ENCODE measurements at regions not wholly inside any gene's neighbourhood (a gene's known extent, or its start where the extent isn't known, plus 50 kb on each side); places are given as distances from the start of the nearest gene placed in this dataset.

DNA sequence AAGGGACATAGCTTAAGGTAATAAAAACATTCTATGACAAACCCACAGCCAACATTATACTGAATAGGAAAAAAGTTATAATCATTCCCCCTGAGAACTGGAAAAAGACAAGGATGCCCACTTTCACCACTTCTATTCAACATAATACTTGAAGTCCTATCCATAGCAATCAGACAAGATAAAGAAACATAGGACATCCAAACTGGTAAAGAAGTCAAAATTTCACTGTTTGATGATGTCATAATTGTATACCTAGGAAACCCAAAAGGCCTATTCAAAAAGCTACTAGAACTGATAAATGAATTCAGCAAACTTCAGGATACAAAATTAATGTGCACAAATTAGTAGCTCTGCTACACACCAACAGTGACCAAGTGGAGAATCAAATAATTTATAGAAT, 1590.0 kb upstream of the PCDH20 start:
- ChIA-PET POLR2A (no interaction called here), CTCF (no interaction called here)
- TF ChIP-seq, protein P1, sequence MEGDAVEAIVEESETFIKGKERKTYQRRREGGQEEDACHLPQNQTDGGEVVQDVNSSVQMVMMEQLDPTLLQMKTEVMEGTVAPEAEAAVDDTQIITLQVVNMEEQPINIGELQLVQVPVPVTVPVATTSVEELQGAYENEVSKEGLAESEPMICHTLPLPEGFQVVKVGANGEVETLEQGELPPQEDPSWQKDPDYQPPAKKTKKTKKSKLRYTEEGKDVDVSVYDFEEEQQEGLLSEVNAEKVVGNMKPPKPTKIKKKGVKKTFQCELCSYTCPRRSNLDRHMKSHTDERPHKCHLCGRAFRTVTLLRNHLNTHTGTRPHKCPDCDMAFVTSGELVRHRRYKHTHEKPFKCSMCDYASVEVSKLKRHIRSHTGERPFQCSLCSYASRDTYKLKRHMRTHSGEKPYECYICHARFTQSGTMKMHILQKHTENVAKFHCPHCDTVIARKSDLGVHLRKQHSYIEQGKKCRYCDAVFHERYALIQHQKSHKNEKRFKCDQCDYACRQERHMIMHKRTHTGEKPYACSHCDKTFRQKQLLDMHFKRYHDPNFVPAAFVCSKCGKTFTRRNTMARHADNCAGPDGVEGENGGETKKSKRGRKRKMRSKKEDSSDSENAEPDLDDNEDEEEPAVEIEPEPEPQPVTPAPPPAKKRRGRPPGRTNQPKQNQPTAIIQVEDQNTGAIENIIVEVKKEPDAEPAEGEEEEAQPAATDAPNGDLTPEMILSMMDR (IDR thresholded peaks at IDR 0.05; ENCODE audit: low read depth, low read length), result no peak
- no peaks in the 10 kb centered on the region for H3K27me3 ChIP-seq (ENCODE audit: control insufficient read depth, insufficient read depth, low read length)
- peaks cover 7% of the 10 kb centered on the region for H3K9me3 ChIP-seq (ENCODE audit: control insufficient read depth, insufficient read depth, low read length)
- no peak overlapping the region for H3K4me3 ChIP-seq (ENCODE audit: low read depth, low read length)
- no peak for DNase-seq (ENCODE audit: low read depth, low spot score)
- no peak overlapping the region for H3K27ac ChIP-seq (ENCODE audit: low read depth, low read length)

DNA sequence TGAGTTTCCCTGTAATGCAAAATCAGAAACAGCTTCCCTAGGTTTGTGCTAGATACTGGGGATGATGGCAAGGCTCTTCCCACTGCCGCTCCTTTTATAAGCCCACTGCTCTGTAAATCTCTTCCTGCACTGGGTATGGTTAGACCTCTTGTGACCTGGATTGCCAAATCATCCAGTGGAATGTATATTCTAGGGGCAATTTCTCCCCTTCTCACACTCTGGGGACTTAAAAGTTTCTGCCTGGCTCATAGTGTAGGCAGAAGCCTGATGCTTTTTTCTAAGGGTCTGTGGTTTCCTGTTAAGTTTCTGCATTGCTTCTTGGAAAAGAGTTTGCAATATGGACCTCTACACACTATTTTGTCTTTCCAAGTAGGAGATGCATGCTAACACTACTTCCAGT, 1582.0 kb upstream of the PCDH20 start:
- ChIA-PET POLR2A (no interaction called here), CTCF (no interaction called here)
- Histone ChIP-seq H3K9me3 (ENCODE audit: control insufficient read depth, insufficient read depth, low read length) (no peaks in the 10 kb centered on the region), H3K27ac (ENCODE audit: low read depth, low read length) (no peak overlapping the region), H3K4me3 (ENCODE audit: low read depth, low read length) (no peak overlapping the region), H3K27me3 (ENCODE audit: control insufficient read depth, insufficient read depth, low read length) (no peaks in the 10 kb centered on the region)
- TF ChIP-seq, protein P1 (IDR thresholded peaks at IDR 0.05; ENCODE audit: low read depth, low read length), result no peak
- DNase-seq (ENCODE audit: low read depth, low spot score), result no peak

DNA sequence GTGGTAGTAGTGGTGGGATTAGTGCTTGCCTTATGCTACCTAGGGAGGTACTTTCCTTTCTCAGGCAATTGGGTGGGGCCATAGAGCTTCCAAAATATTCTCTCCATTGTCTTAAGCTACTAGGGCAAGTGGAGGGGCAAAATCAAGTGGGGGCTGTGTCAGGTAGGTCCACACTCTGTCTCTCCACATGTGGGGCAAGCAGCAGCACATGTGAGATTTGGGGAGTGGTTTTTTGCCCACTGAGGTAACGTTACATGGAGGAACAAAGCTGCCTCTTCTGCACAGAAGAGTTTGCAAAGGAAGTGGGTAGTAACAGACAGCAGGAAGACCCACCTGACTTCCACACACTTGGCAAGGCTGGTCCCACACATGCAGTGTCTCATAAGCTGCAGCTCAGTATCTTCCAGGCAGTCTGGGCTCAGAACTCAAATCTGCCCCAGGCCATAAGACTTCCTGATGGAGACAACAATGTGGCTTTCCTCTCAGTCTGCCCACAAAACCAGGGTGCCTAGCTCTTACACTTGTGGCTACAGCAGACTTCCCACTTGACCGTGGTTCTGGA, 1581.5 kb upstream of the PCDH20 start:
- H3K9me3 ChIP-seq (ENCODE audit: control insufficient read depth, insufficient read depth, low read length), result no peaks in the 10 kb centered on the region
- DNase-seq (ENCODE audit: low read depth, low spot score), result no peak
- ChIA-PET POLR2A (no interaction called here), CTCF (no interaction called here)
- no peaks in the 10 kb centered on the region for H3K27me3 ChIP-seq (ENCODE audit: control insufficient read depth, insufficient read depth, low read length)
- H3K27ac ChIP-seq (ENCODE audit: low read depth, low read length), result no peak overlapping the region
- H3K4me3 ChIP-seq (ENCODE audit: low read depth, low read length), result no peak overlapping the region
- TF ChIP-seq, protein P1 (IDR thresholded peaks at IDR 0.05; ENCODE audit: low read depth, low read length), result no peak

DNA sequence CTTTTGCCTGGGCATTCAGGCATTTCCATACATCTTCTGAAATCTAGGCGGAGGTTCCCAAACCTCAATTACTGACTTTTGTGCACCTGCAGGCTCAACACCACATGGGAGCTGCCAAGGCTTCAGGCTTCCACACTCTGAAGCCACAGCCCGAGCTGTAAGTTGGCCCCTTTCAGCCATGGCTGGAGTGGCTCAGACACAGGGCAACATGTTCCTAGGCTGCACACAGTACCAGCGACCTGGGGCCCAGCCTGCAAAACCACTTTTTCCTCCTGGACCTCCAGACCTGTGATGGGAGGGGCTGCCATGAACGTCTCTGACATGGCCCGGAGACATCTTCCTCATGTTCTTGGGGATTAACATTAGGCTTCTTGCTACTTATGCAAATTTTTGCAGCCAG, 1558.2 kb upstream of the PCDH20 start:
- POLR2A ChIA-PET, result no interaction called here
- TF ChIP-seq, protein P1 (IDR thresholded peaks at IDR 0.05; ENCODE audit: low read depth, low read length), result no peak
- Histone ChIP-seq H3K4me3 (ENCODE audit: low read depth, low read length) (no peak overlapping the region), H3K27me3 (ENCODE audit: control insufficient read depth, insufficient read depth, low read length) (no peaks in the 10 kb centered on the region), H3K9me3 (ENCODE audit: control insufficient read depth, insufficient read depth, low read length) (no peaks in the 10 kb centered on the region), H3K27ac (ENCODE audit: low read depth, low read length) (no peak overlapping the region)
- CTCF ChIA-PET, result no interaction called here
- no peak for DNase-seq (ENCODE audit: low read depth, low spot score)

DNA sequence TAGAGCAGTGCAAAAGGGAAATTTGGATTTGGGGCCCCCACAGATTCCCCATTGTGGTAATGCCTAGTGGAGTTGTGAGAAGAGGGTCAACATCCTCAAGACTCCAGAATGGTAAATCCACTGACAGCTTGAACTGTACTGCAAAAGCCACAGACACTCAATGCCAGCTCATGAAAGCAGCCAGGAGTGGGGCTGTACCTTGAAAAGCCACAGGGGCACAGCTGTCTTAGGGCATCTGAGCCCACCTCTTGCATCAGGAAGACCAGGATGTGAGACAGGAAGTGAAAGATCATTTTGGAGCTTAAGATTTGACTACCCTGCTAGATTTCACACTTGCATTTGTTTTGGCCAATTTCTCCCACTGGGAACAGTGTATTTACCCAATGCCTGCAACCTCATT, 1548.9 kb upstream of the PCDH20 start:
- Histone ChIP-seq H3K9me3 (ENCODE audit: control insufficient read depth, insufficient read depth, low read length) (no peaks in the 10 kb centered on the region), H3K27me3 (ENCODE audit: control insufficient read depth, insufficient read depth, low read length) (no peaks in the 10 kb centered on the region), H3K27ac (ENCODE audit: low read depth, low read length) (no peak overlapping the region), H3K4me3 (ENCODE audit: low read depth, low read length) (no peak overlapping the region)
- ChIA-PET POLR2A (no interaction called here), CTCF (no interaction called here)
- TF ChIP-seq, protein P1 (IDR thresholded peaks at IDR 0.05; ENCODE audit: low read depth, low read length), result no peak
- DNase-seq (ENCODE audit: low read depth, low spot score), result no peak

Data from AG04450 (cell line).